CD4-positive, alpha-beta T cell (primary cell): ENCODE measurements at regions not wholly inside any gene's neighbourhood (a gene's known extent, or its start where the extent isn't known, plus 50 kb on each side); places are given as distances from the start of the nearest gene placed in this dataset.
"Not testable (repeated sequence)": the region's sequence is repeated elsewhere in the genome, so short reads cannot be mapped to it uniquely, and the experiment has no call there.

ENCODE experiments used
- ATAC-seq: fragments of 200-7000 bp; cut with Tn5 transposase; one replicate; pipeline ENCODE4 v1.10.0; 2022; ENCODE audit warnings: mild to moderate bottlenecking; ENCODE audit not compliant: poor library complexity
- CTCF ChIA-PET: fragments of 350-600 bp; sonication (Branson Sonifier 250); formaldehyde crosslinking; loops from one replicate; lab custom pipeline; 2021; ENCODE audit warnings: antibody characterized with exemption, inconsistent platforms; lab: Charles Lee
- POLR2A ChIA-PET: fragments of 350-600 bp; sonication (Branson Sonifier 250); formaldehyde crosslinking; loops from one replicate; lab custom pipeline; 2021; ENCODE audit warnings: antibody characterized with exemption, inconsistent platforms; lab: Charles Lee
- DNase-seq, 14 experiments: peaks; one replicate each; pipeline ENCODE4 v3.0.0-alpha.2; 2013 to 2020; ENCODE audit warnings: mixed read lengths in 2 of 14
- H3K27ac ChIP-seq, 2 donors: one replicate each; pipeline versions ENCODE4 v1.5.1 to v1.7.0; 2013; ENCODE audit warnings: low read length in 2 of 2, low read depth in 1 of 2, mild to moderate bottlenecking in 1 of 2
- H3K27me3 ChIP-seq, 2 experiments: 1 replicate in 1 of 2; 2 replicates in 1 of 2; pipeline versions ENCODE4 v1.6.1 to v1.7.0; 2013; ENCODE audit warnings: low read length in 2 of 2, control low read depth in 1 of 2, mild to moderate bottlenecking in 1 of 2, moderate library complexity in 1 of 2; ENCODE audit not compliant: insufficient read depth in 2 of 2, control insufficient read depth in 1 of 2
- H3K36me3 ChIP-seq: one replicate; pipeline ENCODE4 v1.6.1; 2013; ENCODE audit warnings: low read length, control low read depth; ENCODE audit not compliant: insufficient read depth
- H3K4me1 ChIP-seq: one replicate; pipeline ENCODE4 v1.6.1; 2013; ENCODE audit warnings: low read length, control low read depth; ENCODE audit not compliant: insufficient read depth
- H3K4me3 ChIP-seq: one replicate; pipeline ENCODE4 v1.5.1; 2013; ENCODE audit warnings: mild to moderate bottlenecking, low read length, moderate library complexity
- H3K9me3 ChIP-seq, 2 experiments: 1 replicate in 1 of 2; 2 replicates in 1 of 2; pipeline versions ENCODE4 v1.6.1 to v1.7.0; 2013; ENCODE audit warnings: low read length in 2 of 2, mild to moderate bottlenecking in 2 of 2, control low read depth in 1 of 2, moderate library complexity in 1 of 2; ENCODE audit not compliant: control insufficient read depth in 1 of 2, insufficient read depth in 1 of 2
- H3K27ac Mint-ChIP-seq: one replicate; pipeline ENCODE4 v1.8.0; 2020; ENCODE audit warnings: mixed read lengths
- H3K27me3 Mint-ChIP-seq: one replicate; pipeline ENCODE4 v1.8.0; 2021; ENCODE audit warnings: mixed read lengths
- H3K36me3 Mint-ChIP-seq: one replicate; pipeline ENCODE4 v1.8.0; 2021; ENCODE audit warnings: low read depth, mixed read lengths
- H3K4me1 Mint-ChIP-seq: one replicate; pipeline ENCODE4 v1.8.0; 2021; ENCODE audit warnings: low read depth, mixed read lengths
- H3K4me3 Mint-ChIP-seq: one replicate; pipeline ENCODE4 v1.8.0; 2020; ENCODE audit warnings: mild to moderate bottlenecking, mixed read lengths
- H3K9me3 Mint-ChIP-seq: one replicate; pipeline ENCODE4 v1.8.0; 2020; ENCODE audit warnings: mixed read lengths
- CTCF ChIP-seq: fragments of 200-600 bp; IDR thresholded peaks from one replicate; pipeline ENCODE4 v1.8.0; 2022; ENCODE audit warnings: antibody characterized with exemption, mild to moderate bottlenecking
- intact Hi-C, 2 experiments: fragments of 100-400 bp; cut with DNase I in 1 of 2; cut with micrococcal nuclease in 1 of 2; formaldehyde crosslinking; loops; one replicate each; pipeline versions ENCODE4 v1.15.1 to v1.9.0; 2023 to 2025; cut with DNase I, micrococcal nuclease

- Histone ChIP-seq H3K9me3 (peaks cover 7 to 34% of the 10 kb centered on the region in 2 experiments), H3K4me1 (no peaks in the 10 kb centered on the region), H3K36me3 (no peaks in the 10 kb centered on the region), H3K4me3 (no peak overlapping the region), H3K27ac (no peak overlapping the region), H3K27me3 (no peaks in the 10 kb centered on the region)
- no peaks in the 10 kb centered on the region for H3K27me3 Mint-ChIP-seq
- ChIA-PET POLR2A (no interaction called here), CTCF (no interaction called here)
- no peaks in the 10 kb centered on the region for H3K36me3 Mint-ChIP-seq
- H3K4me1 Mint-ChIP-seq: no peaks in the 10 kb centered on the region
- no peak for DNase-seq
- no peak for ATAC-seq
- peaks cover 21% of the 10 kb centered on the region for H3K9me3 Mint-ChIP-seq
- intact Hi-C loops: no loop called here
- no peak for TF ChIP-seq CTCF
- no peak overlapping the region for H3K27ac Mint-ChIP-seq
- no peak overlapping the region for H3K4me3 Mint-ChIP-seq
Measured at GRCh38 chr15:95699578-95699977, 630.9 kb upstream of the NR2F2 start.

GRCh38 chr15:95700692-95701091 is 629.8 kb upstream of the NR2F2 start:
- H3K36me3 Mint-ChIP-seq, intact Hi-C loops, H3K27me3 Mint-ChIP-seq, ATAC-seq, H3K4me3 ChIP-seq, H3K4me1 ChIP-seq, CTCF ChIA-PET, H3K4me1 Mint-ChIP-seq, H3K27ac ChIP-seq, H3K36me3 ChIP-seq, DNase-seq, H3K27ac Mint-ChIP-seq, POLR2A ChIA-PET, H3K27me3 ChIP-seq, H3K4me3 Mint-ChIP-seq: not testable (repeated sequence)
- peaks cover 7 to 26% of the 10 kb centered on the region in 2 experiments for H3K9me3 ChIP-seq
- H3K9me3 Mint-ChIP-seq: peaks cover 14% of the 10 kb centered on the region

GRCh38 chr15:95701410-95701809 is 629.1 kb upstream of the NR2F2 start:
- Mint-ChIP-seq H3K4me3 (no peak overlapping the region), H3K4me1 (no peaks in the 10 kb centered on the region), H3K36me3 (no peaks in the 10 kb centered on the region), H3K9me3 (peaks cover 14% of the 10 kb centered on the region), H3K27me3 (peaks cover 15% of the 10 kb centered on the region), H3K27ac (no peak overlapping the region)
- TF ChIP-seq CTCF: no peak
- DNase-seq (no peak), ATAC-seq (no peak)
- Histone ChIP-seq H3K4me3 (no peak overlapping the region), H3K36me3 (no peaks in the 10 kb centered on the region), H3K4me1 (no peaks in the 10 kb centered on the region), H3K27me3 (no peaks in the 10 kb centered on the region), H3K27ac (no peak overlapping the region), H3K9me3 (peaks cover 7 to 25% of the 10 kb centered on the region in 2 experiments)
- ChIA-PET CTCF (no interaction called here), POLR2A (no interaction called here)
- intact Hi-C loops: no loop called here

GRCh38 chr15:95709959-95710695 is 620.4 kb upstream of the NR2F2 start:
- Histone ChIP-seq H3K9me3 (no peaks in the 10 kb centered on the region), H3K27ac (no peak overlapping the region), H3K27me3 (no peaks in the 10 kb centered on the region), H3K4me1 (no peaks in the 10 kb centered on the region), H3K36me3 (no peaks in the 10 kb centered on the region), H3K4me3 (no peak overlapping the region)
- DNase-seq: no peak
- CTCF ChIA-PET: no interaction called here
- POLR2A ChIA-PET: no interaction called here
- Mint-ChIP-seq H3K4me3 (no peak overlapping the region), H3K36me3 (no peaks in the 10 kb centered on the region), H3K4me1 (no peaks in the 10 kb centered on the region), H3K27ac (no peak overlapping the region), H3K9me3 (no peaks in the 10 kb centered on the region), H3K27me3 (peaks cover 15% of the 10 kb centered on the region)
- no peak for TF ChIP-seq CTCF
- no peak for ATAC-seq
- intact Hi-C loops: no loop called here
